ENCODE measurements at regions not wholly inside any gene's neighbourhood (a gene's known extent, or its start where the extent isn't known, plus 50 kb on each side); places are given as distances from the start of the nearest gene placed in this dataset.

DNA sequence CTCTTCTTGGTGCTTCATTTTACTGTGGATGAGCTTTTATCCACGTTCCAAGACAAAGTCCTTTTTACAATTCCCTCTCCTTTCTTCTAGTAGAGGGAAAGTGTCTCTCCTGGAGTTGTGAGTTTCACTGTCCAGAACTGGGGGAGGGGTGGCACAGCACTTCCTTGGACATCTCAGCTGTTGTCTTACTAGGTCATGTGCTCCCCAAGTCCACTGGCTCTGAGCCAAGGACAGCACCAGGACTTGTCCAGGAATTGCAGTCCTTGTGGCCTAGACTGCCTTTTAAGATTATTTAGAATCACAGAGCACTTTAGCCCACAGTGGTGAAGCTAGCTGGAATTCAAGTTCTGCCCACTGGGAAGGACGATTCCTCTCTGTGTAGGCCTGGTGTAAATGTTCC is 700.2 kb upstream of the PTPRD start:
- ATAC-seq (ENCODE audit: insufficient read depth, low read depth): no peak
- no peaks in the 10 kb centered on the region for H4K20me1 ChIP-seq (ENCODE audit: insufficient read depth, low read length)

DNA sequence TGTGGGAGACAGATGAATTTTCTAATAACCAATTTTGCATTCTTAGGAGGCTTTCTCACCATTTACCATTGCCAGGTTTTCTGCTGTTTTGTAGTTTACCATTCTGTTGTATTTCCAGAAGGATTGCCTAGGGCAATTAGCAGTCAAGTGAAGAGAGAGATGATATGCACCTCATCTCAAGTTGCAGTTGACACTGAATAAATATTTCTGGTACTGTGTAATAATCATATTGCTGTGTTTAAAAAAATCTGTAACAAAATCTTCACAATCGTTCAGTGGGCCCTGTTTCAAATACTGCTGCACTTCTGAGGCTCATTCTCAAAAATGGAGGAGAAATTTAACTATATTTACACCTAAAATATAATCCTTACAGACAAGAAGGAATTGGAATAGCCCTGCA is 706.1 kb upstream of the PTPRD start:
- H4K20me1 ChIP-seq (ENCODE audit: insufficient read depth, low read length): no peaks in the 10 kb centered on the region

More for the DNA sequence above, 700.2 kb upstream of the PTPRD start:
- H2AFZ ChIP-seq (ENCODE audit: low read depth, low read length): no peak overlapping the region
- H3K27ac ChIP-seq (ENCODE audit: low read length): no peak overlapping the region
- no peaks in the 10 kb centered on the region for H3K36me3 ChIP-seq (ENCODE audit: insufficient read depth, low read length)
- no peaks in the 10 kb centered on the region for H3K4me1 ChIP-seq (ENCODE audit: insufficient read depth, low read length)
- no peak overlapping the region for H3K4me3 ChIP-seq (ENCODE audit: low read depth in 1 of 2, low read length in 2 of 2)
- TF ChIP-seq EZH2 (IDR thresholded peaks at IDR 0.05; ENCODE audit: borderline replicate concordance, low read depth, low read length, severe bottlenecking): no peak
- TF ChIP-seq, protein P1, sequence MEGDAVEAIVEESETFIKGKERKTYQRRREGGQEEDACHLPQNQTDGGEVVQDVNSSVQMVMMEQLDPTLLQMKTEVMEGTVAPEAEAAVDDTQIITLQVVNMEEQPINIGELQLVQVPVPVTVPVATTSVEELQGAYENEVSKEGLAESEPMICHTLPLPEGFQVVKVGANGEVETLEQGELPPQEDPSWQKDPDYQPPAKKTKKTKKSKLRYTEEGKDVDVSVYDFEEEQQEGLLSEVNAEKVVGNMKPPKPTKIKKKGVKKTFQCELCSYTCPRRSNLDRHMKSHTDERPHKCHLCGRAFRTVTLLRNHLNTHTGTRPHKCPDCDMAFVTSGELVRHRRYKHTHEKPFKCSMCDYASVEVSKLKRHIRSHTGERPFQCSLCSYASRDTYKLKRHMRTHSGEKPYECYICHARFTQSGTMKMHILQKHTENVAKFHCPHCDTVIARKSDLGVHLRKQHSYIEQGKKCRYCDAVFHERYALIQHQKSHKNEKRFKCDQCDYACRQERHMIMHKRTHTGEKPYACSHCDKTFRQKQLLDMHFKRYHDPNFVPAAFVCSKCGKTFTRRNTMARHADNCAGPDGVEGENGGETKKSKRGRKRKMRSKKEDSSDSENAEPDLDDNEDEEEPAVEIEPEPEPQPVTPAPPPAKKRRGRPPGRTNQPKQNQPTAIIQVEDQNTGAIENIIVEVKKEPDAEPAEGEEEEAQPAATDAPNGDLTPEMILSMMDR (IDR thresholded peaks at IDR 0.05; ENCODE audit: borderline replicate concordance, extremely low read depth, low read length, poor library complexity, severe bottlenecking): no peak
- no peak overlapping the region for H3K4me2 ChIP-seq (ENCODE audit: insufficient read depth, low read length)
- H3K79me2 ChIP-seq (ENCODE audit: insufficient read depth, low read length): no peaks in the 10 kb centered on the region
- no peak overlapping the region for H3K9ac ChIP-seq (ENCODE audit: low read depth, low read length)
- H3K27me3 ChIP-seq (ENCODE audit: insufficient read depth, low read length, poor library complexity): no peaks in the 10 kb centered on the region
- H3K9me3 ChIP-seq (ENCODE audit: insufficient read depth, low read length, severe bottlenecking): no peaks in the 10 kb centered on the region
- DNase-seq: no peak

DNA sequence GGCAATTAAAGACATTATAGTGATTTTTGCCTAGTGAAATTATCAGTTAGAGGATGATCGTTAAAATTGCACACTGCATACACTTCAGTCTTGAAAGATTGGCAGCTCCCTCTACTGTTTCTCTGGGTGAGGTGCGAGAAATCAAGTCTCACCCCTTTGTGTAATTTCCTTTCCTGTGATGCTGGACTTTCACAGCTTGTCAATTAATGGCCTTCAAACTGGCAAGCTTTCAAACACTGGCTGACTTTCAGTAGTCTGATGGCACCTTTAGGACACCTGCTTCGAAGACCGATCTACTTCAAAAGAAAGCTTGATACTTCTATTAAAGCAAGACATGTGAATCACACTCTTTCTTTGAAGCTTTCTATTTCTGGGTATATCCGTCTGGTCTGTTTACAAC is 706.7 kb upstream of the PTPRD start:
- DNase-seq: no peak
- Histone ChIP-seq H3K9me3 (ENCODE audit: insufficient read depth, low read length, severe bottlenecking) (no peaks in the 10 kb centered on the region), H3K9ac (ENCODE audit: low read depth, low read length) (no peak overlapping the region), H3K4me1 (ENCODE audit: insufficient read depth, low read length) (no peaks in the 10 kb centered on the region), H3K79me2 (ENCODE audit: insufficient read depth, low read length) (no peaks in the 10 kb centered on the region), H3K4me3 (ENCODE audit: low read depth in 1 of 2, low read length in 2 of 2) (no peak overlapping the region), H4K20me1 (ENCODE audit: insufficient read depth, low read length) (no peaks in the 10 kb centered on the region), H2AFZ (ENCODE audit: low read depth, low read length) (no peak overlapping the region), H3K36me3 (ENCODE audit: insufficient read depth, low read length) (no peaks in the 10 kb centered on the region), H3K4me2 (ENCODE audit: insufficient read depth, low read length) (no peak overlapping the region), H3K27ac (ENCODE audit: low read length) (no peak overlapping the region), H3K27me3 (ENCODE audit: insufficient read depth, low read length, poor library complexity) (no peaks in the 10 kb centered on the region)
- TF ChIP-seq, protein P1 (IDR thresholded peaks at IDR 0.05; ENCODE audit: borderline replicate concordance, extremely low read depth, low read length, poor library complexity, severe bottlenecking): peak; percentile 53
- TF ChIP-seq EZH2 (IDR thresholded peaks at IDR 0.05; ENCODE audit: borderline replicate concordance, low read depth, low read length, severe bottlenecking): no peak
- no peak for ATAC-seq (ENCODE audit: insufficient read depth, low read depth)

More for the DNA sequence above, 706.1 kb upstream of the PTPRD start:
- Histone ChIP-seq H3K79me2 (ENCODE audit: insufficient read depth, low read length) (no peaks in the 10 kb centered on the region), H2AFZ (ENCODE audit: low read depth, low read length) (no peak overlapping the region), H3K4me2 (ENCODE audit: insufficient read depth, low read length) (no peak overlapping the region), H3K4me1 (ENCODE audit: insufficient read depth, low read length) (no peaks in the 10 kb centered on the region), H3K9ac (ENCODE audit: low read depth, low read length) (no peak overlapping the region), H3K9me3 (ENCODE audit: insufficient read depth, low read length, severe bottlenecking) (no peaks in the 10 kb centered on the region), H3K27me3 (ENCODE audit: insufficient read depth, low read length, poor library complexity) (no peaks in the 10 kb centered on the region), H3K36me3 (ENCODE audit: insufficient read depth, low read length) (no peaks in the 10 kb centered on the region), H3K4me3 (ENCODE audit: low read depth in 1 of 2, low read length in 2 of 2) (no peak overlapping the region), H3K27ac (ENCODE audit: low read length) (no peak overlapping the region)
- DNase-seq (no peak), ATAC-seq (ENCODE audit: insufficient read depth, low read depth) (no peak)
- no peak for TF ChIP-seq EZH2 (IDR thresholded peaks at IDR 0.05; ENCODE audit: borderline replicate concordance, low read depth, low read length, severe bottlenecking)
- TF ChIP-seq, protein P1 (IDR thresholded peaks at IDR 0.05; ENCODE audit: borderline replicate concordance, extremely low read depth, low read length, poor library complexity, severe bottlenecking): no peak

DNA sequence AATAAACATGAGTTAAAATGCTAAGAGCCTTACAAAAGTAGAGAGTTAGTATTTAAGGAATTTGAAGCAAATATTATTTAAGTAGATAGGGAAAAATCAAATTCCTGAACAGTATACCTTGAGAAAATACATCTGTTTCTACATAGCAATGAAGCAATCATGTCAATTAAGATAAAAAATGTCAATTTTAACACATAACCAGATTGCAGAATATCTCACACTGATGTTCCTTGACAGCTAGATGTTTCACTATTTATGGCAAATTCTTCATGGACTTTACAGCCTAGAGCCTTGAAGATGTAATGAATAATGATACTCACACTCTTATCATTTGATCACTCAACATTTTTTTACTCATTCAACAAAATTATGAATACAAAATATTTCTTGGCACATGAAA is 708.2 kb upstream of the PTPRD start:
- H3K9me3 ChIP-seq (ENCODE audit: insufficient read depth, low read length, severe bottlenecking): no peaks in the 10 kb centered on the region
- H3K4me3 ChIP-seq (ENCODE audit: low read depth in 1 of 2, low read length in 2 of 2): no peak overlapping the region
- H3K27ac ChIP-seq (ENCODE audit: low read length): no peak overlapping the region
- no peaks in the 10 kb centered on the region for H3K4me1 ChIP-seq (ENCODE audit: insufficient read depth, low read length)
- TF ChIP-seq EZH2 (IDR thresholded peaks at IDR 0.05; ENCODE audit: borderline replicate concordance, low read depth, low read length, severe bottlenecking): no peak
- TF ChIP-seq, protein P1 (IDR thresholded peaks at IDR 0.05; ENCODE audit: borderline replicate concordance, extremely low read depth, low read length, poor library complexity, severe bottlenecking): no peak
- no peak overlapping the region for H2AFZ ChIP-seq (ENCODE audit: low read depth, low read length)
- no peaks in the 10 kb centered on the region for H3K36me3 ChIP-seq (ENCODE audit: insufficient read depth, low read length)
- no peak for ATAC-seq (ENCODE audit: insufficient read depth, low read depth)
- H4K20me1 ChIP-seq (ENCODE audit: insufficient read depth, low read length): no peaks in the 10 kb centered on the region
- no peaks in the 10 kb centered on the region for H3K79me2 ChIP-seq (ENCODE audit: insufficient read depth, low read length)
- no peak overlapping the region for H3K4me2 ChIP-seq (ENCODE audit: insufficient read depth, low read length)
- no peak for DNase-seq
- no peaks in the 10 kb centered on the region for H3K27me3 ChIP-seq (ENCODE audit: insufficient read depth, low read length, poor library complexity)
- no peak overlapping the region for H3K9ac ChIP-seq (ENCODE audit: low read depth, low read length)
